Fibroblast of lung (primary cell): ENCODE measurements at regions not wholly inside any gene's neighbourhood (a gene's known extent, or its start where the extent isn't known, plus 50 kb on each side); places are given as distances from the start of the nearest gene placed in this dataset.

Experiments used
- DNase-seq, 2 donors: peaks; one replicate each; pipeline versions ENCODE4 v3.0.0 to v3.0.0-alpha.2; 2010; ENCODE audit warnings: low read depth in 2 of 2
- H2AFZ ChIP-seq: 2 replicates; pipeline ENCODE4 v1.5.1; 2012; ENCODE audit warnings: low read length, control low read depth, inconsistent platforms
- H3K27ac ChIP-seq: 2 replicates; pipeline ENCODE4 v1.5.1; 2011; ENCODE audit warnings: low read length, control low read depth; ENCODE audit not compliant: insufficient read depth
- H3K27me3 ChIP-seq: 2 replicates; pipeline ENCODE4 v1.5.1; 2011; ENCODE audit warnings: mild to moderate bottlenecking, low read length; ENCODE audit not compliant: control insufficient read depth, insufficient read depth
- H3K36me3 ChIP-seq: 2 replicates; pipeline ENCODE4 v1.5.1; 2011; ENCODE audit warnings: low read length; ENCODE audit not compliant: control insufficient read depth, insufficient read depth
- H3K4me1 ChIP-seq: 2 replicates; pipeline ENCODE4 v1.5.1; 2011; ENCODE audit warnings: low read length; ENCODE audit not compliant: control insufficient read depth, insufficient read depth; ENCODE audit errors: extremely low read depth
- H3K4me2 ChIP-seq: 2 replicates; pipeline ENCODE4 v1.5.1; 2011; ENCODE audit warnings: low read length, control low read depth; ENCODE audit not compliant: insufficient read depth; ENCODE audit errors: extremely low read depth
- H3K4me3 ChIP-seq, 4 experiments: fragments of 200-600 bp in 1 of 4; sonication (generic) in 1 of 4; replicated peaks in 1 of 4; 2 replicates each; pipeline ENCODE4 v1.5.1; 2011 to 2016; ENCODE audit warnings: low read length in 4 of 4, low read depth in 3 of 4, mild to moderate bottlenecking in 3 of 4, control low read depth in 2 of 4, inconsistent platforms in 1 of 4, mixed read lengths in 1 of 4; ENCODE audit not compliant: insufficient read depth in 1 of 4; ENCODE audit errors: control extremely low read depth in 1 of 4
- H3K79me2 ChIP-seq: 2 replicates; pipeline ENCODE4 v1.5.1; 2012; ENCODE audit warnings: mild to moderate bottlenecking, low read length, inconsistent platforms; ENCODE audit not compliant: control insufficient read depth, insufficient read depth
- H3K9ac ChIP-seq: 2 replicates; pipeline ENCODE4 v1.5.1; 2011; ENCODE audit warnings: mild to moderate bottlenecking, low read length, control low read depth; ENCODE audit not compliant: insufficient read depth
- H3K9me3 ChIP-seq: 2 replicates; pipeline ENCODE4 v1.5.1; 2012; ENCODE audit warnings: low read depth, low read length; ENCODE audit not compliant: control insufficient read depth, insufficient read depth
- H4K20me1 ChIP-seq: 2 replicates; pipeline ENCODE4 v1.5.1; 2011; ENCODE audit warnings: low read length; ENCODE audit not compliant: control insufficient read depth, insufficient read depth; ENCODE audit errors: extremely low read depth
- EZH2 ChIP-seq: IDR thresholded peaks from 2 replicates; pipeline ENCODE4 v1.5.1; 2012; ENCODE audit warnings: low read length, control low read depth, mild to moderate bottlenecking; ENCODE audit errors: missing control alignments
- TF ChIP-seq, protein P1 (sequence below), 2 donors: IDR thresholded peaks in 1 of 2; conservative IDR thresholded peaks in 1 of 2; 1 replicate in 1 of 2; 2 replicates in 1 of 2; pipeline ENCODE4 v1.5.1; 2011 to 2012; ENCODE audit warnings: low read length in 2 of 2, control low read depth in 1 of 2, inconsistent platforms in 1 of 2, low read depth in 1 of 2, mild to moderate bottlenecking in 1 of 2

DNA sequence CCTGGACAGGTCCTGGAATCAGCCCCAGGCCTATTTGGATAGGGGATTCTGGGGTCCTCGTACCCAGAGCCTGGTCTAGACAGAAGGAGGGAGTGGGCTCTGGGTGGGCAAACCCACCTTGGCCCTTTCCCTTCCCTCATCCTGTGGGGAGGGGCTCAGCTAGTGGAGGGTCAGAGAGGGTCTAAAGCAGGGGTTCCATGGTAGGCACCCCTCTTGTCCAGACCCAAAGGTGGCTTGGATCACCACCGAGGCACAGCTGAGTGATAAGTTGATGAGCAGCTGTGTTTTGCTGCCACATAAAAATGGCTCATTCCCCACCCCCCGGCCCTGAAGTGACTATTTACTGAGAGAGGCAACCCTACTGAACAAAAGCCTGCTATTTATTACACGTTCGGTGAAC, 53.8 kb upstream of the KCNMB1 start:
- Histone ChIP-seq H3K4me3 (no peak overlapping the region), H3K27ac (no peak overlapping the region), H3K9me3 (no peaks in the 10 kb centered on the region), H3K4me2 (no peak overlapping the region), H3K79me2 (no peaks in the 10 kb centered on the region), H4K20me1 (no peaks in the 10 kb centered on the region), H3K4me1 (no peaks in the 10 kb centered on the region), H3K27me3 (no peaks in the 10 kb centered on the region), H3K9ac (no peak overlapping the region), H2AFZ (no peak overlapping the region), H3K36me3 (no peaks in the 10 kb centered on the region)
- DNase-seq = no peak
- TF ChIP-seq, protein P1, sequence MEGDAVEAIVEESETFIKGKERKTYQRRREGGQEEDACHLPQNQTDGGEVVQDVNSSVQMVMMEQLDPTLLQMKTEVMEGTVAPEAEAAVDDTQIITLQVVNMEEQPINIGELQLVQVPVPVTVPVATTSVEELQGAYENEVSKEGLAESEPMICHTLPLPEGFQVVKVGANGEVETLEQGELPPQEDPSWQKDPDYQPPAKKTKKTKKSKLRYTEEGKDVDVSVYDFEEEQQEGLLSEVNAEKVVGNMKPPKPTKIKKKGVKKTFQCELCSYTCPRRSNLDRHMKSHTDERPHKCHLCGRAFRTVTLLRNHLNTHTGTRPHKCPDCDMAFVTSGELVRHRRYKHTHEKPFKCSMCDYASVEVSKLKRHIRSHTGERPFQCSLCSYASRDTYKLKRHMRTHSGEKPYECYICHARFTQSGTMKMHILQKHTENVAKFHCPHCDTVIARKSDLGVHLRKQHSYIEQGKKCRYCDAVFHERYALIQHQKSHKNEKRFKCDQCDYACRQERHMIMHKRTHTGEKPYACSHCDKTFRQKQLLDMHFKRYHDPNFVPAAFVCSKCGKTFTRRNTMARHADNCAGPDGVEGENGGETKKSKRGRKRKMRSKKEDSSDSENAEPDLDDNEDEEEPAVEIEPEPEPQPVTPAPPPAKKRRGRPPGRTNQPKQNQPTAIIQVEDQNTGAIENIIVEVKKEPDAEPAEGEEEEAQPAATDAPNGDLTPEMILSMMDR (conservative IDR thresholded peaks at IDR 0.05 in 1 of 2, IDR thresholded peaks at IDR 0.05 in 1 of 2; ENCODE audit: low read depth in 1 of 2, low read length in 2 of 2) = no peak
- TF ChIP-seq EZH2 = no peak

DNA sequence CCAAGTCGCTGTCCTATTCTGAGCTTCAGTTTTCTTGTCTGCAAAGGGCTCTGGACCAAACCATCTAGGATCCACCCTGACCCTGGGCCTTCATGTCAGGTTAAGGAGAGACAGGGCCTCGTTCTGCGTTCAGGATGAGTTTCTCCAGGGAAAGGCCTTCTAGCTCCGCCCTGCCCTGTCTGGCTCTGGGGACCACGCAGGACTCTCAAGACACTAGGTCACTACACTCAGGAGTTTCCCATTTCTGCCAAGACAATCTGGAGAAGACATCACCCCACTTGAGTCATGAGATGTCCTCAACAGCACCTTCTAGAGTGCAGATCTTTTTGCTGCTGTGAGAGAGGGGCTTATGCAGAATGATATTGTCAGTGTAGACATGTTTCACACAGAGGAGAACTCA, 53.2 kb upstream of the KCNMB1 start:
- Histone ChIP-seq H3K36me3 (no peaks in the 10 kb centered on the region), H2AFZ (no peak overlapping the region), H3K4me1 (no peaks in the 10 kb centered on the region), H3K4me3 (no peak overlapping the region), H3K79me2 (no peaks in the 10 kb centered on the region), H3K9me3 (no peaks in the 10 kb centered on the region), H3K4me2 (no peak overlapping the region), H3K27ac (no peak overlapping the region), H3K27me3 (no peaks in the 10 kb centered on the region), H4K20me1 (no peaks in the 10 kb centered on the region), H3K9ac (no peak overlapping the region)
- DNase-seq = no peak
- TF ChIP-seq, protein P1 (conservative IDR thresholded peaks at IDR 0.05 in 1 of 2, IDR thresholded peaks at IDR 0.05 in 1 of 2; ENCODE audit: low read depth in 1 of 2, low read length in 2 of 2) = no peak
- no peak for TF ChIP-seq EZH2

DNA sequence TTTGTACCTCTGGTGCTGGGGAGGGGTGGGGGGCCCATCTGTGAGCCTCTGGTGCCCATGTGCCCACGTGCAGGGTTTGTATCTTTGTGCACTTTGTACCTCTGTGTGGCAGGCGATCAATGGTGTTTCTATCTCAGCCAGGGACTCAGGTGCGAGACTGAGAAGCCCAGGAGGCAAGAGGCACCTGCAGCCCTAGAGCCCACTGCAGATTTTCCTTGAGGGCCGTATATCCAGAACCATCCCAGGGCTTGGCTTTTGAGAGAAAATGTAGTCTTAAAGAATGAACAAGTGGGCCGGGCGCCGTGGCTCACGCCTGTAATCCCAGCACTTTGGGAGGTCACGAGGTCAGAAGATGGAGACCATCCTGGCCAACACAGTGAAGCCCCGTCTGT, 52.2 kb upstream of the KCNMB1 start:
- Histone ChIP-seq H3K27me3 (no peaks in the 10 kb centered on the region), H2AFZ (no peak overlapping the region), H3K36me3 (no peaks in the 10 kb centered on the region), H3K4me3 (no peak overlapping the region), H3K27ac (no peak overlapping the region), H4K20me1 (no peaks in the 10 kb centered on the region), H3K9me3 (no peaks in the 10 kb centered on the region), H3K4me1 (no peaks in the 10 kb centered on the region), H3K9ac (no peak overlapping the region), H3K4me2 (no peak overlapping the region), H3K79me2 (no peaks in the 10 kb centered on the region)
- no peak for DNase-seq
- no peak for TF ChIP-seq EZH2
- TF ChIP-seq, protein P1 (conservative IDR thresholded peaks at IDR 0.05 in 1 of 2, IDR thresholded peaks at IDR 0.05 in 1 of 2; ENCODE audit: low read depth in 1 of 2, low read length in 2 of 2) = no peak
